Astrocyte (in vitro differentiated cells and primary cell): ENCODE measurements at regions not wholly inside any gene's neighbourhood (a gene's known extent, or its start where the extent isn't known, plus 50 kb on each side); places are given as distances from the start of the nearest gene placed in this dataset.

Experiments
- CTCF ChIP-seq: IDR thresholded peaks from 2 replicates; pipeline ENCODE4 v1.5.1; 2011; ENCODE audit warnings: low read depth, mild to moderate bottlenecking, inconsistent platforms, low read length, moderate library complexity; ENCODE audit not compliant: insufficient read depth
- EZH2 ChIP-seq: IDR thresholded peaks from 2 replicates; pipeline ENCODE4 v1.6.1; 2012; ENCODE audit warnings: mild to moderate bottlenecking, low read length, inconsistent platforms; ENCODE audit not compliant: insufficient read depth

- TF ChIP-seq CTCF (no peak), EZH2 (no peak)
Measured at GRCh38 chr13:60869941-60870613, 473.1 kb downstream of the TDRD3 start.
